ENCODE measurements at regions not wholly inside any gene's neighbourhood (a gene's known extent, or its start where the extent isn't known, plus 50 kb on each side); places are given as distances from the start of the nearest gene placed in this dataset.

- H3K27me3 Mint-ChIP-seq: peaks cover 25% of the 10 kb centered on the region
- peaks cover 2% of the 10 kb centered on the region for H3K9me3 Mint-ChIP-seq (ENCODE audit: insufficient read depth)
- POLR2A ChIA-PET: no interaction called here
- CTCF ChIA-PET: interaction anchor here (1.7 kb wide), 1 partner anchor 246 kb away, joined by 4 read pairs; no protein-coding TSS in a partner anchor
- Histone ChIP-seq H3K9me3 (ENCODE audit: control extremely low read depth in 1 of 3, control insufficient read depth in 2 of 3, insufficient read depth in 1 of 3, low read length in 2 of 3) (peaks cover 1 to 14% (median 9%) of the 10 kb centered on the region in 3 donors), H3K4me1 (ENCODE audit: control insufficient read depth in 2 of 2, insufficient read depth in 2 of 2, low read length in 2 of 2) (peaks cover 0 to 4% of the 10 kb centered on the region in 2 donors), H2AFZ (ENCODE audit: insufficient read depth, low read depth, low read length, poor library complexity, severe bottlenecking) (no peak overlapping the region), H3K27me3 (replicated peaks in 1 of 4; ENCODE audit: control extremely low read depth in 1 of 4, control insufficient read depth in 3 of 4, insufficient read depth in 4 of 4, low read length in 3 of 4) (peaks cover 0 to 9% (median 0%) of the 10 kb centered on the region in 4 experiments), H3K4me2 (replicated peaks; ENCODE audit: low read depth, low read length, poor library complexity, severe bottlenecking) (no peak overlapping the region), H3K4me3 (ENCODE audit: control extremely low read depth in 1 of 5, extremely low read depth in 1 of 5, insufficient read depth in 1 of 5, low read depth in 2 of 5, low read length in 4 of 5) (no peak overlapping the region), H4K20me1 (ENCODE audit: control insufficient read depth, insufficient read depth, low read length, poor library complexity, severe bottlenecking) (no peaks in the 10 kb centered on the region), H3K9ac (ENCODE audit: low read length) (no peak overlapping the region), H3K36me3 (replicated peaks in 1 of 2; ENCODE audit: control extremely low read depth in 1 of 2, control insufficient read depth in 1 of 2, extremely low read depth in 1 of 2, insufficient read depth in 2 of 2, low read length in 1 of 2) (no peaks in the 10 kb centered on the region), H3K79me2 (ENCODE audit: control insufficient read depth, insufficient read depth, low read length) (no peaks in the 10 kb centered on the region), H3K27ac (ENCODE audit: low read length in 2 of 2) (no peak overlapping the region)
- H3K27ac Mint-ChIP-seq: peak overlapping the region; percentile 37
- 87% methylated on average over 27 of the region's 30 CpGs for WGBS (ENCODE audit: insufficient coverage)
- DNase-seq (no peak), ATAC-seq (ENCODE audit: low read depth) (no peak)
- H3K4me3 Mint-ChIP-seq: no peak overlapping the region
- no peak for TF ChIP-seq CTCF (IDR thresholded peaks at IDR 0.05)
- no peak for TF ChIP-seq EZH2 (IDR thresholded peaks at IDR 0.05; ENCODE audit: borderline replicate concordance, insufficient read depth, low read depth, low read length, poor library complexity, severe bottlenecking)
- intact Hi-C loops (cut with micrococcal nuclease): no loop called here
- peaks cover 8% of the 10 kb centered on the region for H3K4me1 Mint-ChIP-seq
Observed at GRCh38 chr3:194928831-194929577, 243.3 kb downstream of the FAM43A start.

GRCh38 chr3:194929578-194929960 is 243.9 kb downstream of the FAM43A start:
- ChIA-PET POLR2A (no interaction called here), CTCF (no interaction called here)
- Mint-ChIP-seq H3K27me3 (peaks cover 27% of the 10 kb centered on the region), H3K9me3 (ENCODE audit: insufficient read depth) (peaks cover 2% of the 10 kb centered on the region), H3K27ac (no peak overlapping the region), H3K4me3 (no peak overlapping the region), H3K4me1 (peaks cover 8% of the 10 kb centered on the region)
- no peak overlapping the region for H3K9ac ChIP-seq (ENCODE audit: low read length)
- no peaks in the 10 kb centered on the region for H3K36me3 ChIP-seq (replicated peaks in 1 of 2; ENCODE audit: control extremely low read depth in 1 of 2, control insufficient read depth in 1 of 2, extremely low read depth in 1 of 2, insufficient read depth in 2 of 2, low read length in 1 of 2)
- DNase-seq (no peak), ATAC-seq (ENCODE audit: low read depth) (no peak)
- no peak overlapping the region for H3K4me2 ChIP-seq (replicated peaks; ENCODE audit: low read depth, low read length, poor library complexity, severe bottlenecking)
- H2AFZ ChIP-seq (ENCODE audit: insufficient read depth, low read depth, low read length, poor library complexity, severe bottlenecking): no peak overlapping the region
- TF ChIP-seq EZH2 (IDR thresholded peaks at IDR 0.05; ENCODE audit: borderline replicate concordance, insufficient read depth, low read depth, low read length, poor library complexity, severe bottlenecking) (no peak), CTCF (IDR thresholded peaks at IDR 0.05) (no peak)
- H3K9me3 ChIP-seq (ENCODE audit: control extremely low read depth in 1 of 3, control insufficient read depth in 2 of 3, insufficient read depth in 1 of 3, low read length in 2 of 3): peaks cover 1 to 14% (median 9%) of the 10 kb centered on the region in 3 donors
- H4K20me1 ChIP-seq (ENCODE audit: control insufficient read depth, insufficient read depth, low read length, poor library complexity, severe bottlenecking): no peaks in the 10 kb centered on the region
- no peak overlapping the region for H3K27ac ChIP-seq (ENCODE audit: low read length in 2 of 2)
- intact Hi-C loops (cut with micrococcal nuclease): no loop called here
- WGBS (ENCODE audit: insufficient coverage): no CpG with 5 or more reads among the region's 1 CpG
- peaks cover 0 to 4% of the 10 kb centered on the region in 2 donors for H3K4me1 ChIP-seq (ENCODE audit: control insufficient read depth in 2 of 2, insufficient read depth in 2 of 2, low read length in 2 of 2)
- no peaks in the 10 kb centered on the region for H3K79me2 ChIP-seq (ENCODE audit: control insufficient read depth, insufficient read depth, low read length)
- H3K27me3 ChIP-seq (replicated peaks in 1 of 4; ENCODE audit: control extremely low read depth in 1 of 4, control insufficient read depth in 3 of 4, insufficient read depth in 4 of 4, low read length in 3 of 4): peaks cover 0 to 9% (median 0%) of the 10 kb centered on the region in 4 experiments
- H3K4me3 ChIP-seq (ENCODE audit: control extremely low read depth in 1 of 5, extremely low read depth in 1 of 5, insufficient read depth in 1 of 5, low read depth in 2 of 5, low read length in 4 of 5): no peak overlapping the region

All from B cell (primary cell).